Mesendoderm (in vitro differentiated cells): ENCODE measurements at regions not wholly inside any gene's neighbourhood (a gene's known extent, or its start where the extent isn't known, plus 50 kb on each side); places are given as distances from the start of the nearest gene placed in this dataset.

Experiments
- DNase-seq: peaks from one replicate; pipeline ENCODE4 v3.0.0; 2013
- H2AK5ac ChIP-seq: 2 replicates; pipeline ENCODE4 v1.6.1; 2013; ENCODE audit warnings: low read length, inconsistent platforms
- H2BK120ac ChIP-seq: 2 replicates; pipeline ENCODE4 v1.6.1; 2013; ENCODE audit warnings: low read depth, mild to moderate bottlenecking, low read length, moderate library complexity, mixed read lengths
- H2BK15ac ChIP-seq: replicated peaks from 2 replicates; pipeline ENCODE4 v1.6.1; 2013; ENCODE audit warnings: low read depth, mild to moderate bottlenecking, moderate library complexity
- H2BK5ac ChIP-seq: 2 replicates; pipeline ENCODE4 v1.6.1; 2013; ENCODE audit warnings: low read length, inconsistent platforms
- H3K18ac ChIP-seq: 2 replicates; pipeline ENCODE4 v1.6.1; 2013; ENCODE audit warnings: mild to moderate bottlenecking, low read length, mixed read lengths
- H3K23ac ChIP-seq: one replicate; pipeline ENCODE4 v1.6.1; 2013; ENCODE audit warnings: low read length
- H3K27ac ChIP-seq: 2 replicates; pipeline ENCODE4 v1.5.1; 2013; ENCODE audit warnings: low read depth, mild to moderate bottlenecking, inconsistent platforms, low read length, moderate library complexity
- H3K27me3 ChIP-seq: 2 replicates; pipeline ENCODE4 v1.6.1; 2013; ENCODE audit warnings: low read length, control low read depth, mild to moderate bottlenecking, inconsistent platforms; ENCODE audit not compliant: insufficient read depth, poor library complexity
- H3K36me3 ChIP-seq: 2 replicates; pipeline ENCODE4 v1.6.1; 2013; ENCODE audit warnings: low read length, inconsistent platforms; ENCODE audit not compliant: control insufficient read depth, insufficient read depth
- H3K4ac ChIP-seq: one replicate; pipeline ENCODE4 v1.6.1; 2013; ENCODE audit warnings: low read depth, mild to moderate bottlenecking, low read length, moderate library complexity
- H3K4me1 ChIP-seq: 2 replicates; pipeline ENCODE4 v1.6.1; 2013; ENCODE audit warnings: low read depth, low read length, inconsistent platforms; ENCODE audit not compliant: control insufficient read depth
- H3K4me2 ChIP-seq: 2 replicates; pipeline ENCODE4 v1.6.1; 2013; ENCODE audit warnings: low read length
- H3K4me3 ChIP-seq: 2 replicates; pipeline ENCODE4 v1.5.1; 2013; ENCODE audit warnings: mild to moderate bottlenecking, low read length
- H3K56ac ChIP-seq: one replicate; pipeline ENCODE4 v1.6.1; 2013; ENCODE audit warnings: low read length
- H3K79me1 ChIP-seq: 2 replicates; pipeline ENCODE4 v1.6.1; 2013; ENCODE audit warnings: low read length, inconsistent platforms
- H3K79me2 ChIP-seq: 2 replicates; pipeline ENCODE4 v1.6.1; 2013; ENCODE audit warnings: mild to moderate bottlenecking, low read length; ENCODE audit not compliant: control insufficient read depth, insufficient read depth
- H3K9ac ChIP-seq: 2 replicates; pipeline ENCODE4 v1.6.1; 2013; ENCODE audit warnings: low read length, inconsistent platforms
- H4K5ac ChIP-seq: one replicate; pipeline ENCODE4 v1.6.1; 2013; ENCODE audit warnings: low read length
- H4K8ac ChIP-seq: one replicate; pipeline ENCODE4 v1.6.1; 2013; ENCODE audit warnings: low read depth, mild to moderate bottlenecking, control low read depth, low read length, moderate library complexity
- WGBS: extraction: QIAGEN DNeasy Blood & Tissue Kit; methylation state at CpG from one replicate; pipeline ENCODE4 v1.1.7; 2013; ENCODE audit warnings: low lambda C conversion rate, missing lambda C conversion rate; ENCODE audit not compliant: insufficient coverage; ENCODE audit errors: extremely low coverage; 5-methylcytosine and 5-hydroxymethylcytosine counted together

DNA sequence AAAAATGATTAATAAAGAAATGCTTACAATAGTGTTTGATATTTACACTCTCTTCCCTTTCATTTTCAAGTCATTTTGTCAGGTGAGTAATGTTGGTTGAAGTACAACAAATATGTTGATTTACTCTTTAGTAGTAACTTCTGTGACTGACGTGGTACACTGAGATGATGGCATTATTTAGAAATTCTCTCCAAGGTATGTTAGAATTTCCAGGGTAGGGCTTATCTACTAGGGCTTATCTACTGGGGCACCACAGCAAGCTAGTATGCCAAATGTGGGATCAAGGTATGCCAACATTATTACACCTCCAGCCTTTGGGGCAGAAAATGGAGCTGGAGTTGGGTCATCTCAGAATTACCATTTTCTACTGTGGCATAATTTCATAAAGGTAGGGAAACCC, 157.4 kb upstream of the AGTR1 start:
- Histone ChIP-seq H3K79me1 (no peaks in the 10 kb centered on the region), H3K27ac (no peak overlapping the region), H2BK5ac (no peak overlapping the region), H4K5ac (no peak overlapping the region), H3K4me3 (no peak overlapping the region), H2BK15ac (no peak overlapping the region), H3K56ac (no peak overlapping the region), H3K4me2 (no peak overlapping the region), H3K18ac (no peak overlapping the region), H2AK5ac (no peak overlapping the region), H3K79me2 (no peaks in the 10 kb centered on the region), H3K4me1 (no peaks in the 10 kb centered on the region), H3K9ac (no peak overlapping the region), H3K4ac (no peak overlapping the region), H3K36me3 (no peaks in the 10 kb centered on the region), H3K23ac (no peak overlapping the region), H4K8ac (no peak overlapping the region), H2BK120ac (no peak overlapping the region), H3K27me3 (no peaks in the 10 kb centered on the region)
- no CpG with 5 or more reads among the region's 1 CpG for WGBS
- no peak for DNase-seq

GRCh38 chr3:148540851-148541250, 156.9 kb upstream of the AGTR1 start:
- Histone ChIP-seq H3K4me2 (no peak overlapping the region), H3K36me3 (no peaks in the 10 kb centered on the region), H3K79me2 (no peaks in the 10 kb centered on the region), H3K79me1 (no peaks in the 10 kb centered on the region), H3K9ac (no peak overlapping the region), H3K23ac (no peak overlapping the region), H3K18ac (no peak overlapping the region), H2BK120ac (no peak overlapping the region), H3K4ac (no peak overlapping the region), H3K4me1 (no peaks in the 10 kb centered on the region), H4K8ac (no peak overlapping the region), H3K4me3 (no peak overlapping the region), H4K5ac (no peak overlapping the region), H2BK5ac (no peak overlapping the region), H2AK5ac (no peak overlapping the region), H2BK15ac (no peak overlapping the region), H3K27me3 (no peaks in the 10 kb centered on the region), H3K56ac (no peak overlapping the region), H3K27ac (no peak overlapping the region)
- no CpG with 5 or more reads among the region's 3 CpGs for WGBS
- no peak for DNase-seq

DNA sequence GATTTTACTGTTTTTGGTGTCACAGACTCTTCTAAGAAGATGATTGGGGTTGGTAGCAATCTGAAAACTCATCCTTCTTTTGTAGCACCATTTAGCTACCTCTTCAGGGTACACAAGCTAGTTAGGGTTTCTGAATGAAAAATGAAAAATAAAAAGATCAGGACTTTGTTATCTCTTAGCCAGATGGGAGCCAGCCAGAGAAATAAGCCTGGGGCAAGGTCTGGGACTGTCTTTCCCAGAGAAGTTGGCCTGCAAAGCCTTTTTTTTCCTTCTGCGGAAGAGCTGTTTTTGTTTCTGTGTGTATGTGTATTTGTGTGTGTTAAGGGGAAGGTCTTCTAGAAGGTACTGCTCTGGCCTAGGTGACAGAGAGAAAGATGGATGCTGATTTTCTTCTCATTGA, 150.7 kb upstream of the AGTR1 start:
- Histone ChIP-seq H3K4me2 (no peak overlapping the region), H3K56ac (no peak overlapping the region), H3K27me3 (no peaks in the 10 kb centered on the region), H4K8ac (no peak overlapping the region), H3K18ac (no peak overlapping the region), H2BK5ac (no peak overlapping the region), H2BK120ac (no peak overlapping the region), H3K27ac (no peak overlapping the region), H3K79me2 (no peaks in the 10 kb centered on the region), H3K23ac (no peak overlapping the region), H3K36me3 (no peaks in the 10 kb centered on the region), H2AK5ac (no peak overlapping the region), H3K79me1 (no peaks in the 10 kb centered on the region), H3K9ac (no peak overlapping the region), H4K5ac (no peak overlapping the region), H3K4me3 (no peak overlapping the region), H2BK15ac (no peak overlapping the region), H3K4me1 (no peaks in the 10 kb centered on the region), H3K4ac (no peak overlapping the region)
- DNase-seq, result no peak
- WGBS, result no CpG with 5 or more reads among the region's 1 CpG

GRCh38 chr3:148551767-148552260, 145.9 kb upstream of the AGTR1 start:
- no peak overlapping the region for H3K4me2 ChIP-seq
- H3K36me3 ChIP-seq, result no peaks in the 10 kb centered on the region
- H3K79me1 ChIP-seq, result no peaks in the 10 kb centered on the region
- H2BK15ac ChIP-seq, result no peak overlapping the region
- no peak for DNase-seq
- H3K9ac ChIP-seq, result no peak overlapping the region
- H4K5ac ChIP-seq, result no peak overlapping the region
- H3K79me2 ChIP-seq, result no peaks in the 10 kb centered on the region
- no peak overlapping the region for H2BK5ac ChIP-seq
- H3K27me3 ChIP-seq, result no peaks in the 10 kb centered on the region
- no peak overlapping the region for H2BK120ac ChIP-seq
- no peak overlapping the region for H3K56ac ChIP-seq
- no peak overlapping the region for H3K4ac ChIP-seq
- H2AK5ac ChIP-seq, result no peak overlapping the region
- H4K8ac ChIP-seq, result no peak overlapping the region
- no peaks in the 10 kb centered on the region for H3K4me1 ChIP-seq
- no peak overlapping the region for H3K27ac ChIP-seq
- H3K4me3 ChIP-seq, result no peak overlapping the region
- H3K23ac ChIP-seq, result no peak overlapping the region
- WGBS, result 100% methylated on average over 1 of the region's 3 CpGs
- H3K18ac ChIP-seq, result no peak overlapping the region

DNA sequence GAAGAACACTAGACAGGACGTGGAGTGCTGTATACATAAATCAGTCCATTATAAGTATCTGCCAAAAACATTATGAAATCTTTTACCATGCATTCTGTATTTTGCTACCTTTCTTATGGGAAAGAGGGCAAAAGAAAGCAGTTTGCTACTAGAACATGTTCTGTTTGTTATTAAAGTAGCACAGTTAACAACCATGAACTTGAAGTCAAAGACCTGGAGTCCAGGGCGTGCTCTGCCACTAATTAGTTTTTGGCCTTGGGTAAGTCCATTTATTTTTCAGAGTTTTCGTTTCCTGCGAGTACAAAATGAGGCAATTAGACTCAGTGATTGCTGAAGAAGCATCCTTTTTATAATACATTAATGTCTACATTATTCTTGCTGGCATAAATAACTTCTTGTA, 143.3 kb upstream of the AGTR1 start:
- WGBS, result no CpG with 5 or more reads among the region's 4 CpGs

GRCh38 chr3:148556664-148557063, 141.0 kb upstream of the AGTR1 start:
- no peak overlapping the region for H3K4me3 ChIP-seq
- no peaks in the 10 kb centered on the region for H3K79me1 ChIP-seq
- no peaks in the 10 kb centered on the region for H3K36me3 ChIP-seq
- no peak overlapping the region for H3K23ac ChIP-seq
- no peak overlapping the region for H3K9ac ChIP-seq
- WGBS, result no CpG with 5 or more reads among the region's 1 CpG
- H3K4me2 ChIP-seq, result no peak overlapping the region
- H2AK5ac ChIP-seq, result no peak overlapping the region
- no peaks in the 10 kb centered on the region for H3K4me1 ChIP-seq
- H3K18ac ChIP-seq, result no peak overlapping the region
- no peak overlapping the region for H2BK5ac ChIP-seq
- no peak overlapping the region for H4K5ac ChIP-seq
- DNase-seq, result no peak
- no peaks in the 10 kb centered on the region for H3K27me3 ChIP-seq
- H3K27ac ChIP-seq, result no peak overlapping the region
- H2BK15ac ChIP-seq, result no peak overlapping the region
- no peak overlapping the region for H3K4ac ChIP-seq
- no peak overlapping the region for H4K8ac ChIP-seq
- H3K56ac ChIP-seq, result no peak overlapping the region
- H2BK120ac ChIP-seq, result no peak overlapping the region
- H3K79me2 ChIP-seq, result no peaks in the 10 kb centered on the region

More for the DNA sequence above, 143.3 kb upstream of the AGTR1 start:
- Histone ChIP-seq H3K9ac (no peak overlapping the region), H3K56ac (no peak overlapping the region), H2BK15ac (no peak overlapping the region), H3K79me2 (no peaks in the 10 kb centered on the region), H3K18ac (no peak overlapping the region), H3K23ac (no peak overlapping the region), H3K36me3 (no peaks in the 10 kb centered on the region), H2BK120ac (no peak overlapping the region), H2BK5ac (no peak overlapping the region), H2AK5ac (no peak overlapping the region), H3K27me3 (no peaks in the 10 kb centered on the region), H3K79me1 (no peaks in the 10 kb centered on the region), H4K8ac (no peak overlapping the region), H3K4ac (no peak overlapping the region), H3K4me2 (no peak overlapping the region), H3K4me3 (no peak overlapping the region), H4K5ac (no peak overlapping the region), H3K4me1 (no peaks in the 10 kb centered on the region), H3K27ac (no peak overlapping the region)
- DNase-seq, result no peak
